NCI-H226 (cell line): ENCODE measurements at regions not wholly inside any gene's neighbourhood (a gene's known extent, or its start where the extent isn't known, plus 50 kb on each side); places are given as distances from the start of the nearest gene placed in this dataset.
"Not testable (repeated sequence)": the region's sequence is repeated elsewhere in the genome, so short reads cannot be mapped to it uniquely, and the experiment has no call there.

Experiments used
- DNase-seq: peaks from one replicate; pipeline ENCODE4 v3.0.0-alpha.2; 2015

GRCh38 chr6:6483733-6484132 is 104.8 kb upstream of the LY86 start:
- DNase-seq, result no peak

GRCh38 chr6:6484681-6485080 is 103.8 kb upstream of the LY86 start:
- no peak for DNase-seq

- no peak for DNase-seq
These were observed 101.9 kb upstream of the LY86 start for GRCh38 chr6:6486595-6486994.

GRCh38 chr6:6491761-6492160 is 96.8 kb upstream of the LY86 start:
- DNase-seq, result no peak

- DNase-seq, result no peak
These were observed 95.8 kb upstream of the LY86 start for GRCh38 chr6:6492675-6493074.

GRCh38 chr6:6494139-6494538 is 94.4 kb upstream of the LY86 start:
- DNase-seq, result not testable (repeated sequence)

- DNase-seq, result no peak
These were observed 93.8 kb upstream of the LY86 start for GRCh38 chr6:6494677-6495076.

- DNase-seq, result no peak
These were observed 92.7 kb upstream of the LY86 start for GRCh38 chr6:6495851-6496250.

GRCh38 chr6:6497541-6497940 is 91.0 kb upstream of the LY86 start:
- no peak for DNase-seq

GRCh38 chr6:6497976-6498375 is 90.5 kb upstream of the LY86 start:
- DNase-seq, result no peak

- no peak for DNase-seq
These were observed 85.3 kb upstream of the LY86 start for GRCh38 chr6:6503191-6503590.

GRCh38 chr6:6505111-6505510 is 83.4 kb upstream of the LY86 start:
- DNase-seq, result no peak

- DNase-seq, result no peak
These were observed 79.9 kb upstream of the LY86 start for GRCh38 chr6:6508643-6509042.

- DNase-seq, result no peak
These were observed 79.2 kb upstream of the LY86 start for GRCh38 chr6:6509284-6509683.

GRCh38 chr6:6512711-6513110 is 75.8 kb upstream of the LY86 start:
- DNase-seq, result no peak

- no peak for DNase-seq
These were observed 72.6 kb upstream of the LY86 start for GRCh38 chr6:6515691-6516607.

GRCh38 chr6:6516666-6517458 is 71.7 kb upstream of the LY86 start:
- no peak for DNase-seq

GRCh38 chr6:6518631-6519427 is 69.7 kb upstream of the LY86 start:
- DNase-seq, result no peak

- no peak for DNase-seq
These were observed 66.5 kb upstream of the LY86 start for GRCh38 chr6:6521961-6522482.

- DNase-seq, result no peak
These were observed 65.8 kb upstream of the LY86 start for GRCh38 chr6:6522709-6523108.

GRCh38 chr6:6524951-6525350 is 63.6 kb upstream of the LY86 start:
- no peak for DNase-seq

GRCh38 chr6:6525933-6526332 is 62.6 kb upstream of the LY86 start:
- DNase-seq, result no peak

GRCh38 chr6:6529275-6529674 is 59.2 kb upstream of the LY86 start:
- no peak for DNase-seq
